ENCODE measurements at regions not wholly inside any gene's neighbourhood (a gene's known extent, or its start where the extent isn't known, plus 50 kb on each side); places are given as distances from the start of the nearest gene placed in this dataset.
"Not testable (repeated sequence)": the region's sequence is repeated elsewhere in the genome, so short reads cannot be mapped to it uniquely, and the experiment has no call there.

DNA sequence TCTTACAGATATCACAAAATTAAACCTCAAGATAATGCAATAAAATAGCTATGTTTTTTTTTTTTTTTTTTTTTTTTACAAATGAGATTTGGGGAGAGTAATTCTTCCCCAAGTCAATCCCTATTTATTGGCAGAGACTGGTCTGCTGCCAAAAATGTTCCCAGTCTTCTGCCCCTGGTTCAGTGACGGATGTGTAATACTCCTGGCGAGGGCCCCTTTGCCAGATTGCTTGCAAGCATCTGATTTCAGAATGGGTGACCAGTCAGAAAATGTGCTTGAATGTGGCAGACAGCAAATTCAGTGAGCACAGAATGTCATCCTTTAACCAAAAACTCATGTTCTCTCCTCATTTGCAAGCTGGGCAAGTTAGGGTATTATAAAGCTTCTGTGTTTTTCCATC lies 363.8 kb upstream of the MTNR1B start:
- H3K4me3 ChIP-seq (ENCODE audit: insufficient read depth, low read depth, low read length), result no peak overlapping the region
- no peak for DNase-seq
- H3K27me3 ChIP-seq (ENCODE audit: control insufficient read depth, insufficient read depth, low read length), result no peaks in the 10 kb centered on the region; the same call in 1 of the 2 replicates
- H3K36me3 ChIP-seq (replicated peaks; ENCODE audit: control insufficient read depth, insufficient read depth, low read length), result no peaks in the 10 kb centered on the region

DNA sequence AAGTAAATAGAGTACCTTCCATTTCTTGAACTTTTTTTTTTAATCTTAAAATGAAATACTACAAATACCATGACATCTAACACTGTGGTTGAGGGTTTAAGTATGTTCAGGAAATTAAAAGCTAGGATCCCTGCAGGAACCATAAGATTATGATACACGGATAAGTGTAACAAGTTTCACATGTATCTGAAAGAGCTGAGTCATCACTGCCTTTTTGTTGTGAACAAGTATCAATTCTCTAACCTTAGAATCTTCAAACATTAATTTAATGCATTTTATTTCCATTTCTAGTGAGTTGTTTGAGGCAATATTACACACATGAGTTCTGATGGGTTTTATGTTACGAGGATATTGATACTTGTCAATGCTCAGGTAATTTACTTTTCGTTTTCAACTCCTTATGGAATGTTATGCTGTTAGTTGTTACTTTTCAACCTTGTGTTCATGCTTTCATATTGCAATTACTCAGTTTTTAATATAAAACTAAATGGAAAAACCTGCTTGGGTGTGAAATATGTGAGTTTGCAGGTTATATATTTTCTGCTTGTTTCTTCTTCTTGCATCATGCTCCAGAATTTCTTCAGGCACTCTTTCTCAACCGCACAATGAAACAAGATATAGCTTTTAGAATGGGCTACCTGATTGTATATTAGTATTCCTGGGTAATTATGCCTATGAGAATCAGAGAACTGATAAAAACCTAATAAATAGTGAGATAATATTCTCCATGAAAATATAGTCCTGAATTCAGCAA lies 361.3 kb upstream of the MTNR1B start:
- Histone ChIP-seq H3K27me3 (ENCODE audit: control insufficient read depth, insufficient read depth, low read length) (no peaks in the 10 kb centered on the region; the same call in 1 of the 2 replicates), H3K36me3 (replicated peaks; ENCODE audit: control insufficient read depth, insufficient read depth, low read length) (no peaks in the 10 kb centered on the region), H3K4me3 (ENCODE audit: insufficient read depth, low read depth, low read length) (no peak overlapping the region)
- DNase-seq, result no peak

DNA sequence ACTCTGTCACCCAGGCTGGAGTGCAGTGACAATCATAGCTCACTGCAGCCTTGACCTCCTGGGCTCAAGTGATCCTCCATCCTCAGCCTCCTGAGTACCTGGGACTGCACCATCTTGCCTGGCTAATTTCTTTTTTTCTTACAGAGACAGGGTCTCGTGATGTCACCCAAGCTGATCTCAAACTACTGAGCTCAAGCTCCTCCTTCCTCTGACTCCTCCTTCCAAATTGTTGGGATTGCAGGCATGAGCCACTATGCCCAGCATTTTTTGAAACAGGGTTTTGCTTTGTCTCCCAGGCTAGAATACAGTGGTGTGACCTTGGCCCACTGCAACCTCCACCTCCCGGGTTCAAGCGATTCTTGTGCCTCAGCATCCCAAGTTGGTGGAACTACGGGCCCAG lies 358.3 kb upstream of the MTNR1B start:
- Histone ChIP-seq H3K27me3 (ENCODE audit: control insufficient read depth, insufficient read depth, low read length) (no peaks in the 10 kb centered on the region), H3K36me3 (replicated peaks; ENCODE audit: control insufficient read depth, insufficient read depth, low read length) (no peaks in the 10 kb centered on the region), H3K4me3 (ENCODE audit: insufficient read depth, low read depth, low read length) (no peak overlapping the region)
- DNase-seq, result no peak

DNA sequence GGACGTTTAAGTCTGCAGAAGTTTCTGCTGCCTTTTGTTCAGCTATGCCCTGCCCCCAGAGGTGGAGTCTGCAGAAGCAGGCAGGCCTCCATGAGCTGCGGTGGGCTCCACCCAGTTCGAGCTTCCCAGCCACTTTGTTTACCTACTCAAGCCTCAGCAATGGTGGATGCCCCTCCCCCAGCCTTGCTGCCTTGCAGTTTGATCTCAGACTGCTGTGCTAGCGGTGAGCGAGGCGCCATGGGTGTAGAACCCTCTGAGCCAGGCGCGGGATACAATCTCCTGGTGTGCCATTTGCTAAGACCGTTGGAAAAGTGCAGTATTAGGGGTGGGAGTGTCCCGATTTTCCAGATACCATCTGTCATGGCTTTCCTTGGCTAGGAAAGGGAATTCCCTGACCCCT lies 351.4 kb upstream of the MTNR1B start:
- DNase-seq; H3K27me3 ChIP-seq (ENCODE audit: control insufficient read depth, insufficient read depth, low read length); H3K4me3 ChIP-seq (ENCODE audit: insufficient read depth, low read depth, low read length); H3K36me3 ChIP-seq (replicated peaks; ENCODE audit: control insufficient read depth, insufficient read depth, low read length): not testable (repeated sequence)

DNA sequence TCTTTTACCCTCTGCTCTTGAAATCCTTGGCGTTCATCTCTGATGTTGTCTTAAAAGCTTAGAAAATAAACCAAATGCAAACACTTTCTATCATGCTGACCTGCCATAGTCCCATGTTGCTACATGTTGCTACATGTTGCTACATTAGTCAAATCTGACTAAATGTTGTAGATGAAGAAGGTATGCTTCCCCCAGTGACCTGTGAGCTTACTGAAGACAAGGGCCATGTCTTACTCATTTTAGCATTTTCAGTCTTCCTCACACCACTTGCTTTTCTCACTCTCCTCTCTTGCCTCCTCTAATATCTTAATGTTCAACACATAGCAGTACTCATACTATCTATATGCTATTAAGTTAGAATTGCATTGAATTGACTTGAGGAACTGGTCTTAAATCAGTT lies 346.4 kb upstream of the MTNR1B start:
- H3K36me3 ChIP-seq (replicated peaks; ENCODE audit: control insufficient read depth, insufficient read depth, low read length), result no peaks in the 10 kb centered on the region
- no peak overlapping the region for H3K4me3 ChIP-seq (ENCODE audit: insufficient read depth, low read depth, low read length)
- H3K27me3 ChIP-seq (ENCODE audit: control insufficient read depth, insufficient read depth, low read length), result no peaks in the 10 kb centered on the region
- no peak for DNase-seq

DNA sequence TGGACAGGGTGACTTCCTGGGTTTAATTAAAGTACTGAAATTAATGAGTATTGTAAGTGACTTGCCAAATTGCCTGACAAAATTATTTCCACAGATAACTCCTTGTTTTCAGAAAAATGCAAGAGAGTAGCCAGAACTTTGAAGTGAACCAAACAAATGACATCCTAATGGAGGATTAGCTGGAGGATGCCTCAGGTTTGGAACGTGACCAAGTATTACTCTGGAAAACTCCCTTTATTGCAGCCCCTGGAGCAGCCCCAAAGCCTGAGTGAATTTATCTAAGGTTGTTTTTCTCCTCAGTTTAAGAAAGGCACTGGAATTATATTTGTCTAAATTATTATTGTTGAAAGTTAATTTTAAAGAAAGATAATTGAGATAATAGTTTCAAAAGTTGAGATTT lies 343.6 kb upstream of the MTNR1B start:
- H3K27me3 ChIP-seq (ENCODE audit: control insufficient read depth, insufficient read depth, low read length), result no peaks in the 10 kb centered on the region
- no peak for DNase-seq
- H3K36me3 ChIP-seq (replicated peaks; ENCODE audit: control insufficient read depth, insufficient read depth, low read length), result no peaks in the 10 kb centered on the region
- no peak overlapping the region for H3K4me3 ChIP-seq (ENCODE audit: insufficient read depth, low read depth, low read length)

DNA sequence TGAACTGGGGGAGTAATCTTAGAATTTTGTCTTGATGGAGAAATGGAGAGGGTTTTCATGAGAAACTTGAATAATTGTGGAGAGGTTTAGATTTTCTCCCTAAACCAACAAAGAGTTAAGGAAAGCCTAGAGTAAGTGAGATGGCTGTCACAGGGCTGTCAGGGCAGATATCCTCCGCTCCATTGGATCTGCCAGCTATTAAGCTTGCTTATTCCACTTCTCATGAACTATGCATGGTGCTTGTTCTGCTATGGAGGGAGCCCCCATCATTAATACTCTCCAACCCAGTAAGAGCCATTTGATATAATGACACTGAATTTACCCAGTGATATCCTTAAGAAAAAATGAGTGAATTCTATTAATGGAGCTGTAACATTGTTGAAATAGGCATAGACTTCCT lies 342.8 kb upstream of the MTNR1B start:
- Histone ChIP-seq H3K4me3 (ENCODE audit: insufficient read depth, low read depth, low read length) (no peak overlapping the region), H3K36me3 (replicated peaks; ENCODE audit: control insufficient read depth, insufficient read depth, low read length) (no peaks in the 10 kb centered on the region), H3K27me3 (ENCODE audit: control insufficient read depth, insufficient read depth, low read length) (no peaks in the 10 kb centered on the region)
- DNase-seq, result no peak

DNA sequence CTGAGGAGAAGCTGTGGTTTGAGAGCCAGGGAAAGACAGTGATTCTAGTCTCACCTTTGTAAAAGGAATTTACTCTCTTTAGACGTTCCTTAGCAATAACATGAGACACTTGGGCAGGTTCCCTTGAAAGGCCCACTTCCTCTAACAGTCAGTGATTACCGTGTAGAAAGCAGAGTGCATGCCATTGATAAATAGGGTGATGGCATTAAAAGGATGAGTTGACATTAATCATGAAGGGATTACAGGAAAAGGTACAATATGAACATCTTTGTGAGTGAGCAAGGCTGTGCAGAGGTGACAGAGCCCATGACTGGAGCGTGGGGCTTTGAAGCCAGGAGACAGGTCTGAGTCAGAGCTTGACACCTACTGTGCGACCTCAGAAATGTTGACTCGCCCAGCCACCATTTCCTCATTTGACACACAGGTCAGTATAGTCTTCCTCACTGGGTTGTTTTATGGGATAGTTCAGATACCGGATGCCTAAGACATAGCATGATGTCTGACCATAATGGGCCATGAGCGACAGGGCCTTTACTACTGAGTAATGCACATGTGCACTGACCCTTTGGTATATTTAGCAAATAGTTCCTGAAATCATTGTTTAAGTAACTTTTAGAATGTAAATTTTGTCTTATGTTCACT lies 341.7 kb upstream of the MTNR1B start:
- Histone ChIP-seq H3K27me3 (ENCODE audit: control insufficient read depth, insufficient read depth, low read length) (no peaks in the 10 kb centered on the region), H3K36me3 (replicated peaks; ENCODE audit: control insufficient read depth, insufficient read depth, low read length) (no peaks in the 10 kb centered on the region), H3K4me3 (ENCODE audit: insufficient read depth, low read depth, low read length) (no peak overlapping the region)
- peak; percentile 15 for DNase-seq

DNA sequence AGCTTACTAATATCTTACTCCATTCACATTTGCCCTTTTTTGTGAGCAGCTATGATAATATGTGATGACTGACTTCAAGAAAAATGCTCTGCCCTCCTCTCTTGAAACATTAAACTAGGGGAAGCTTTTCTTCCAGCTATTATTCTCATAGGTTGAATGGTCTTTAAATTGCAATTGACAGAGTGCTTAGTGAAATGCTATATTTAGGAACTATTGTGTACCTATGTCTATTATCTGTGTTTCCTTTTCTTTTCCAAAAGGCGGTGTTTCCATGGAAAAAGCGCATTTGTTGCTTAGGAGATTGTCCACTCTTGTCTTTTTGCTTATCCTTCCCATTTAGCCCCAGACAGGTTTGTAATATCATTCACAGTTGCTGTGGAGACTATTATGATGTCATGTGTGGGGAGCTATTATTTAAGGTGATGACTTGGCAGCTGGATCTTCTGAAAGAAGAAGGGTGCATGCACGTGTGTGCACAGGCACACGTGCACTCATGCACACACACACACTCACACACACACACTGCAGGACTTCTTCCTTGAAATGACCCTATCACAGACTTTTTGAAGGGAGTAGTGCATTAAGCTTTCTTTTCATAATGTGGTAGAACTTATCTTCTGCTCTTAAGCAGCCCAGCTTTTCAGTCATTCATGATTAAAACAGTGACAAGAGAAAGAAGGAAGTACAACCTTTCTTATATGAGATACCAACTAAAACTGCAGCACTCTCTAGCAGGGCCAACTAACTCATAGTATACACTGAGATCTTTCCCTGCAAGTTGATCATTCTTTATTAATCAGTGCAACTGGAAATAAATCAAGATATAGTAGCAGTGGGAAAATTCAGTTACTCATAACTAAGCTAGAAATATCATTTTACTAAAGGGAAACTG lies 340.8 kb upstream of the MTNR1B start:
- DNase-seq, result no peak
- no peaks in the 10 kb centered on the region for H3K36me3 ChIP-seq (replicated peaks; ENCODE audit: control insufficient read depth, insufficient read depth, low read length)
- H3K4me3 ChIP-seq (ENCODE audit: insufficient read depth, low read depth, low read length), result no peak overlapping the region
- no peaks in the 10 kb centered on the region for H3K27me3 ChIP-seq (ENCODE audit: control insufficient read depth, insufficient read depth, low read length)

DNA sequence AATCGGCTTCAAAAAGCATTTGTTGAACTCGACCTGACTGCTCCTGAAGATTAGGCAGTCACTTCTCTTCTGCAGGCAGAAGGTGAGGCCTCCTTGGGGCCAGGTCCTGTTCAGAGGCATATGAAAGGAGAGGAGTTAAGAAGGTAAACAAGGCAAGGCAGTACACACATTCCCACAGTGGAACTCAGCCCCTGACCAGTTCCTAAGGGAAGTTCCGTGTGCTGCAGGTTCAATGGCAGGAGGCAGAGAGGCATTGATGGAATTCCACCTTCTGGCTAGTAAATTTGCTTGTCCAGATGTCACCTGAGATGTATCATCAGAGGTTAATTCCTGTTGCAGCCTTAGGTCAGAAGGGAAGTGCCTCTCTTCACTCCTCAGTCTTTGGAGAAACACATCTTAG lies 337.0 kb upstream of the MTNR1B start:
- no peak overlapping the region for H3K4me3 ChIP-seq (ENCODE audit: insufficient read depth, low read depth, low read length)
- DNase-seq, result no peak
- H3K36me3 ChIP-seq (replicated peaks; ENCODE audit: control insufficient read depth, insufficient read depth, low read length), result no peaks in the 10 kb centered on the region
- no peaks in the 10 kb centered on the region for H3K27me3 ChIP-seq (ENCODE audit: control insufficient read depth, insufficient read depth, low read length)

DNA sequence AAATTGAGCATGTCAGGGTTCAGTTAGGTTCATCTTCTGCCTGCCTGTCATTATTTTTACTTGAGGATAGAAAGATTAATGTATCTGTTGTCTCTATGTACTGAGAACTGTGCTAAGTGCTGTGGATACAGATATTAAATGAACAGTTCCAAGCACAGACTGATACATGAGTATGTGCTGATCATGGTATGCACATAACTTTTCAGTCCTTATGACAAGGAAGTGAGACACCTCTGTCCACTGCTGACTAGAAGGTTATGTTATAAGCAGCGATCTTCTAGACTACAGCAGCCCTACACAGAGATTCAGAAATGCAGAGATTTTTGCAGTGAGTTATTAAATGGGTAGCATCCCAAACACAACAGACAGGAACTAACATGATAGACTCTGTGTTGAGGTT lies 335.6 kb upstream of the MTNR1B start:
- no peak for DNase-seq
- Histone ChIP-seq H3K27me3 (ENCODE audit: control insufficient read depth, insufficient read depth, low read length) (no peaks in the 10 kb centered on the region), H3K36me3 (replicated peaks; ENCODE audit: control insufficient read depth, insufficient read depth, low read length) (no peaks in the 10 kb centered on the region), H3K4me3 (ENCODE audit: insufficient read depth, low read depth, low read length) (no peak overlapping the region)

DNA sequence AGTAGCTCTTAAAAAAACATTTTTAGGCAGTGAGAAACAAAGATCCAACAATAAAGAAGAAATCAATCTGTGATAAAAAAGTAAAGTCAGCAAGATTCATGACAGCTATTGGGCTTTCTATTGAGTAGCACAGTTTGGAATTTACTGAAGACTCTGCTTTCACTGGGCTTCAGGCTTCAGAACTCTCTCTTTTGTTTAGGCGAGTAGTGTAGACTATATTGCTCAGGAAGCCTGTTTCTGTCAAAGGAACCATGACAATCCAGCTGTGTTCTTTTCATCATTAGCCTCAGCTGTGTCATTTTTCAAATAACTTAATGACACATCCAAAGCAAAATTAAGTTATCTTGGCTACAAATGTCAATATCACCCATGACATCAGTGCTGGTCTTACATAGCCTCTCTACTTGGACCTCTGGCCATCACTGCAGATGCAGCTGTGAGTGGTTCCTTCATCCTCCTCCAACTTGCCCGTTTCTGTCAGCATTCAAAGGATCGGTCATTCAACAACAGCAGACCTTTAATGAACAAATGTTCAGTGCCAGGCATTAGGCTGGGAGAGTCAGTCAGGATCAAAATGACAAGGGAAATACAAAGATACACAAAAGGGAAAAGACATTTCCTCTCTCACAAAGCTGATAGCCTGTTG lies 332.8 kb upstream of the MTNR1B start:
- no peaks in the 10 kb centered on the region for H3K27me3 ChIP-seq (ENCODE audit: control insufficient read depth, insufficient read depth, low read length)
- no peak for DNase-seq
- no peaks in the 10 kb centered on the region for H3K36me3 ChIP-seq (replicated peaks; ENCODE audit: control insufficient read depth, insufficient read depth, low read length)
- H3K4me3 ChIP-seq (ENCODE audit: insufficient read depth, low read depth, low read length), result no peak overlapping the region

DNA sequence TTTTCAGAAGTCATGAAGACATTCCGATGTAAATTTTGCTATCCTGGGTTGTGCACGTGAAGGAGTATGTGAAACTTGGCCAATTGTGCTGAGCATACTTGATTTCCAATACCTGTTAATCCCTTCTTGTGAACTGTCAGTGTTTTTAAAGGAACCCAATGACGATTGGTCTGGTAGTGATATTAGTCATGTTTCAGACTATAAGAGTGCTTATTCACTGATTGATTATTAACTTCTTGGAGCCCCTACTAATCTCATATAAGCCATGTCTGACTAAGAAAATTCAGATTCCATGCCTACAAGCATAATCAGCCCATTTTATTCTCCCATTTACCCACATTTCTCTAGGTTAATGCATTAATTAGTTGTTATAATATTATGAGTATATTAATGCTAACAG lies 330.8 kb upstream of the MTNR1B start:
- no peaks in the 10 kb centered on the region for H3K27me3 ChIP-seq (ENCODE audit: control insufficient read depth, insufficient read depth, low read length)
- DNase-seq, result no peak
- H3K36me3 ChIP-seq (replicated peaks; ENCODE audit: control insufficient read depth, insufficient read depth, low read length), result no peaks in the 10 kb centered on the region
- H3K4me3 ChIP-seq (ENCODE audit: insufficient read depth, low read depth, low read length), result no peak overlapping the region

DNA sequence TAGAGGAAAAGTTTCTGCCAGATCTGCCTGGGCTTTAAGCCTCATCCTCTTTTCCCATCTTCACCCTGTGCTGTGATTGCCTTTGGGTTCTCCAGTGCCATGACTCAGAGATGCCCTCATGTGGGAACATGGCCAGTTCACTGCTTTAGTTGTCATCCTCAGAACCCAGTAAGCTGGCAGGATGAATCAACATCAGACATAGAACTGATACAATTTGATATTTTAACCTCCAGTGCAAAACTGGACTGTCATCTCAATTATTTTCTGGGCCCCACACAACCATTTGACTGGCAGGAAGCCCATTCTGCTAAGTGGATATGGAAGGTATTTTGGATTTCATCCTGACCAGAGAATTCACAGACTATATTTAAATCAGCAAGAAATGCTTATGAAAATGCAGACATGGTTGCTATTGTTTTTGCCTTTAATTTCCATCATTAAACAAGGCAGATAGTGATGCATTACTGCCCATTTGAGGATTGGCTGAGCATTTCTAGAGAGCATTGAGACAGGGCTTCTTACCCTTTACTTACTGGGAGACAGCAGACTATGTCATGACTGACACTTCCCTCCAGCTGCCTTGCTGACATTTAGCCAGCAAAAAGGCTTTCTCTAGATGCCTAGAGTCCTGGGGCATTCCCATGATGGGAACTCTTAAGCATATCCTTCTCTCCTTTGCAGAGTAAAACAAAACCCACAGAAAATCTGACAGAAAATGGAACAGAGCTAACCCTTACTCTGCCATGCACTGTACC lies 327.1 kb upstream of the MTNR1B start:
- Histone ChIP-seq H3K4me3 (ENCODE audit: insufficient read depth, low read depth, low read length) (no peak overlapping the region), H3K27me3 (ENCODE audit: control insufficient read depth, insufficient read depth, low read length) (no peaks in the 10 kb centered on the region), H3K36me3 (replicated peaks; ENCODE audit: control insufficient read depth, insufficient read depth, low read length) (no peaks in the 10 kb centered on the region)
- DNase-seq, result no peak

Data from H7 (cell line).